ENCODE measurements at regions not wholly inside any gene's neighbourhood (a gene's known extent, or its start where the extent isn't known, plus 50 kb on each side); places are given as distances from the start of the nearest gene placed in this dataset.
"Not testable (repeated sequence)": the region's sequence is repeated elsewhere in the genome, so short reads cannot be mapped to it uniquely, and the experiment has no call there.

GRCh38 chr2:207421671-207422070, 108.1 kb upstream of the CREB1 start:
- H3K27ac Mint-ChIP-seq = no peak overlapping the region
- H3K4me1 Mint-ChIP-seq (ENCODE audit: low read depth) = peaks cover 19% of the 10 kb centered on the region

DNA sequence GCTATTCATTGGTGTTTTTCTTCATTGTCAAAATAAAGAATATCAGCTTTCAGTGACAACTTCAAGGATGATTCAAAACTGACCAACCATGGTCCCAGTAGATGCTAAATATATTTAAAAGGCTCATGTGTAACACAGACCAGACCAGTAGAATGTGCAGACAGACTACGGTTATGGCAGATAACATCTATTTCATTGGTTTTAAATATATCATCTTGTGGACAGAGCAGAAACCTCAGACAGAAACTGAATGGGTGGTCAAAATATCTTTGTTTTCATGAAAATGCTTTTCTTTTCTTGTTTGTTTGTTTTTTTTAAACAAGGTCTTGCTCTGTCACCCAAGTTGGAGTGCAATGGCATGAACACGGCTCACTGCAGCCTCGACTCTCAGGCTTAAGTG, 107.4 kb upstream of the CREB1 start:
- Mint-ChIP-seq H3K27ac (no peak overlapping the region), H3K4me1 (ENCODE audit: low read depth) (peaks cover 19% of the 10 kb centered on the region), H3K27me3 (peaks cover 3% of the 10 kb centered on the region), H3K9me3 (peaks cover 12% of the 10 kb centered on the region), H3K4me3 (no peak overlapping the region), H3K36me3 (ENCODE audit: low read depth) (no peaks in the 10 kb centered on the region)

More at GRCh38 chr2:207421671-207422070, 108.1 kb upstream of the CREB1 start:
- Mint-ChIP-seq H3K36me3 (ENCODE audit: low read depth) (no peaks in the 10 kb centered on the region), H3K27me3 (peaks cover 3% of the 10 kb centered on the region), H3K9me3 (peaks cover 12% of the 10 kb centered on the region), H3K4me3 (no peak overlapping the region)

DNA sequence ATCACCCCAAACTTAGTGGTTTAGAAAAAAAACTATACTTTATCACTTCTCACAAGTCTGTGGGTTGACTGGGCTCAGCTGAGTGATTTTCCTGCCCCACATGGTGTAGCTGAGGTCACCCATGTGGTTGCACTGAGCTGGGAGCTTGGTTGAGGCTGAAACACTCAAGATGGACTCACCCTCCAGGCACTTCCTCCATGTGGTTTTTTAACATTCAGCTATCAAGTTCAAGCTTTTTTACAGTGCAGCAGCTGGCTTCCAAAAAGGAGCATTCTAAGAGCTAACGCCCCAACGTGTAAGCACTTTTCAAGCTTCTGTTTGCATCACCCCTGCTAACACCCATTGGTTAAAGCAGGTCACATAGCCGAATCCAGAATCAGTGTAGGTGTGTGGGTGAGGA, 105.9 kb upstream of the CREB1 start:
- Mint-ChIP-seq H3K27ac (peak overlapping the region; percentile 74), H3K4me3 (peak overlapping the region; percentile 17), H3K27me3 (peaks cover 3% of the 10 kb centered on the region), H3K9me3 (peaks cover 12% of the 10 kb centered on the region), H3K4me1 (ENCODE audit: low read depth) (peaks cover 19% of the 10 kb centered on the region), H3K36me3 (ENCODE audit: low read depth) (no peaks in the 10 kb centered on the region)

DNA sequence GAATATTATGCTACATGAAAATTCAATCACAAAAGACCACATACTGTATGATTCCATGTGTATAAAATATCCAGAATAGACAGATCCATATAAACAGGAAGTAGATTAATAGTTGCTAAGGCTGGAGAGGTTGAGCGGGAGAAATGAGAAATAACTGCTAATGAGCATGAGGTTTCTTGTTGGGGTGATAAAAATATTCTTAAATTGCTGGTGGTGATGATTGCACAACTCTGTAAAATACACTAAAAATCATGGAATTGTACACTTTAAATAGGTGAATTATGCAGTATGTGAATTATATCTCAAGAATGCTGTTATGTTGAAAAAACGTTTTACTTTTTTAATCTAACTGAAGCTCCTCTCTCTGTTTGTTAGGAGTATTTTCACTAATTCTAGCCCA, 101.8 kb upstream of the CREB1 start:
- Mint-ChIP-seq H3K27me3 (no peaks in the 10 kb centered on the region), H3K4me1 (ENCODE audit: low read depth) (peaks cover 16% of the 10 kb centered on the region), H3K9me3 (peaks cover 10% of the 10 kb centered on the region), H3K36me3 (ENCODE audit: low read depth) (no peaks in the 10 kb centered on the region), H3K4me3 (no peak overlapping the region), H3K27ac (no peak overlapping the region)

- H3K9me3 Mint-ChIP-seq = peaks cover 6% of the 10 kb centered on the region
- no peak overlapping the region for H3K4me3 Mint-ChIP-seq
- no peak overlapping the region for H3K27ac Mint-ChIP-seq
- peaks cover 12% of the 10 kb centered on the region for H3K4me1 Mint-ChIP-seq (ENCODE audit: low read depth)
- H3K36me3 Mint-ChIP-seq (ENCODE audit: low read depth) = no peaks in the 10 kb centered on the region
- H3K27me3 Mint-ChIP-seq = no peaks in the 10 kb centered on the region
These were observed 101.2 kb upstream of the CREB1 start for GRCh38 chr2:207428573-207428972.

DNA sequence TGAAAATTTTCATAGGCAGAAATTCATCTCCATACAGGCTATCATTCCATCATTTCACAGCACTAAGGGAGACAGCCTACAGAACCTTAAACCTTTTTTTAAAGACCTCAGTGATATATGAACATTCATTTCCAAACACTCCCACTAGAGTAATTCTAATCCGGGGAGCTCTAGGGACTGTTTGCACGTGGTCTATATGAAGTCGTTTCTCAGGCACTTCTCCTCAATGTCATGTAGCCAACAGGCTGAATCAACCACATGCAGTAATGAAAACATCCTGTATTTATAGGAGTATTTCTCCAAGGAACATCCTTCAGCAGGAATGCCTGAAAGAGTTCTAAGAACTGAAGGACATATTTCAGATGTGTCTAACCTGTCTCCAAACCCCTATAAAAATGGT, 97.3 kb upstream of the CREB1 start:
- Mint-ChIP-seq H3K36me3 (ENCODE audit: low read depth) (no peaks in the 10 kb centered on the region), H3K4me3 (no peak overlapping the region), H3K9me3 (no peaks in the 10 kb centered on the region), H3K27me3 (no peaks in the 10 kb centered on the region), H3K27ac (no peak overlapping the region), H3K4me1 (ENCODE audit: low read depth) (no peaks in the 10 kb centered on the region)

DNA sequence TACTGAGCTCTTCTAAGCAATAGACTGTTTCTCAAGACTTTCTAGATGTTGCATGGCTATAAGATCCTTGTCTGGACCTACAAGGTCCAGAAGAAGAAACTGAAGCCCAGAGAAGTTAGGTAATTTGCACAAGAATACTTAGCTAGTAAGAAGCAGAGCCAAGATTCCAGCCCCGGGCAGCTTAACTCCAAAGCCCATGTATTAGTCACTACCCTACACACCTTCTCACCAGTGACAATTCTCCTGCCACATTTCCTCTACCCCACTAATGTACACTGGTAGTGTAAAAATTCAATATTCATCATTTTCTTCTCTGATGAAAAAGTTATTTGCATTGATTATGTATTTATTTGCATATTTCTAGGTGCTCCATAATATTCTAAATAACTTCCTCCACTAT, 95.5 kb upstream of the CREB1 start:
- H3K27me3 Mint-ChIP-seq = no peaks in the 10 kb centered on the region
- no peaks in the 10 kb centered on the region for H3K36me3 Mint-ChIP-seq (ENCODE audit: low read depth)
- H3K9me3 Mint-ChIP-seq = no peaks in the 10 kb centered on the region
- no peaks in the 10 kb centered on the region for H3K4me1 Mint-ChIP-seq (ENCODE audit: low read depth)
- H3K27ac Mint-ChIP-seq = no peak overlapping the region
- H3K4me3 Mint-ChIP-seq = no peak overlapping the region

GRCh38 chr2:207434899-207435465, 94.8 kb upstream of the CREB1 start:
- no peaks in the 10 kb centered on the region for H3K36me3 Mint-ChIP-seq (ENCODE audit: low read depth)
- no peaks in the 10 kb centered on the region for H3K9me3 Mint-ChIP-seq
- no peak overlapping the region for H3K4me3 Mint-ChIP-seq
- H3K27me3 Mint-ChIP-seq = no peaks in the 10 kb centered on the region
- H3K27ac Mint-ChIP-seq = no peak overlapping the region
- H3K4me1 Mint-ChIP-seq (ENCODE audit: low read depth) = no peaks in the 10 kb centered on the region

DNA sequence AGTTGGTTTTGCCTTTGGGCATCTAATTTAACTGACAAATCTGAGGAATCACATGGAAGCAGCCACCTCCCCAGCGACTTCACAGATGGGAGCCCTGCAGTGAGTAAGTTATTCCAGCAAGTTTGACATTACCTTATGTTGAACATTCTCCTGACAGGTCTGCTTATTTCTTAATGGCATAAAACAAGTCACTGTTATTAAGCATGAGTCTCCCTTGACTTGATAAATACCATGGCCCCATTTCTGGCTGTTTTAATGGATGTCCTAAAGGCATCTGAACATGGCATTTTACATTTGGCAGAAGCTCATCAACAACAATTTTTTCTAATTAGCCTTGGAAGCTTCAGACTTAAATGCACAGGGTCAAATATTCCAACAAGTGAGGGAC, 92.6 kb upstream of the CREB1 start:
- Mint-ChIP-seq H3K9me3 (no peaks in the 10 kb centered on the region), H3K27ac (no peak overlapping the region), H3K27me3 (no peaks in the 10 kb centered on the region), H3K4me3 (no peak overlapping the region), H3K4me1 (ENCODE audit: low read depth) (no peaks in the 10 kb centered on the region), H3K36me3 (ENCODE audit: low read depth) (no peaks in the 10 kb centered on the region)

DNA sequence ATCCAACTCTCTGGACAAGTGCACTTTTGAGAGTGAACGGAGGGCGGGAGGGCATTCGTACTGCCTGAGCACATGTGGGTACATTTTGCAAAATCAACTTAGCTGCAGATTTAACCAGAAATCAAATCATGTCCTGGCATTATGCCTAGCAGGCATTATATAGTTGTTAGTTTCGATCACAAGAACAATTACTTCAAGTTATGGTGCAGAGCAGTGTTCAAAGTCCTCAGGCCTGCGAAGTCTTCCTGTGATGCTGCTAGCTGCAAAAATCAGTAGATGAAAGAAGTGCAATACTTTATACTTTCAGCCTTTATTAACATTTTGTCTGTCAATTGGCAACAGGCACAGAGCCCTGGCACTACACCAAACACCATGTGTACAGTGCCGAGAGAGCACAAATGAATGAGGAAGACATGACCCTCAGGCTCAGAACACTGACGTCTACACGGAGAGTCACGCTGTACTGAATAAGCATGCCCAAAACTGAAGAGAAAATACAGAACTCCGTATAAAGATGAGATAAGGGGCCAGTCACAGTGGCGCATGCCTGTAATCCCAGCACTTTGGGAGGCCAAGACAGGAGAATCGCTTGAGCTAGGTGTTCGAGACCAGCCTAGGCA, 92.1 kb upstream of the CREB1 start:
- Mint-ChIP-seq H3K27me3 (no peaks in the 10 kb centered on the region), H3K4me1 (ENCODE audit: low read depth) (no peaks in the 10 kb centered on the region), H3K4me3 (no peak overlapping the region), H3K9me3 (no peaks in the 10 kb centered on the region), H3K27ac (no peak overlapping the region), H3K36me3 (ENCODE audit: low read depth) (no peaks in the 10 kb centered on the region)

GRCh38 chr2:207438414-207439126, 91.2 kb upstream of the CREB1 start:
- H3K36me3 Mint-ChIP-seq (ENCODE audit: low read depth) = no peaks in the 10 kb centered on the region
- H3K4me1 Mint-ChIP-seq (ENCODE audit: low read depth) = no peaks in the 10 kb centered on the region
- no peak overlapping the region for H3K27ac Mint-ChIP-seq
- H3K4me3 Mint-ChIP-seq = no peak overlapping the region
- no peaks in the 10 kb centered on the region for H3K9me3 Mint-ChIP-seq
- H3K27me3 Mint-ChIP-seq = no peaks in the 10 kb centered on the region

- H3K27me3 Mint-ChIP-seq; H3K27ac Mint-ChIP-seq; H3K9me3 Mint-ChIP-seq; H3K36me3 Mint-ChIP-seq (ENCODE audit: low read depth); H3K4me1 Mint-ChIP-seq (ENCODE audit: low read depth); H3K4me3 Mint-ChIP-seq: not testable (repeated sequence)
These were observed 89.9 kb upstream of the CREB1 start for GRCh38 chr2:207439881-207440280.

GRCh38 chr2:207444756-207445155, 85.0 kb upstream of the CREB1 start:
- H3K9me3 Mint-ChIP-seq = no peaks in the 10 kb centered on the region
- no peaks in the 10 kb centered on the region for H3K4me1 Mint-ChIP-seq (ENCODE audit: low read depth)
- no peak overlapping the region for H3K4me3 Mint-ChIP-seq
- no peaks in the 10 kb centered on the region for H3K27me3 Mint-ChIP-seq
- H3K36me3 Mint-ChIP-seq (ENCODE audit: low read depth) = no peaks in the 10 kb centered on the region
- H3K27ac Mint-ChIP-seq = no peak overlapping the region

GRCh38 chr2:207446653-207447052, 83.1 kb upstream of the CREB1 start:
- no peaks in the 10 kb centered on the region for H3K36me3 Mint-ChIP-seq (ENCODE audit: low read depth)
- H3K9me3 Mint-ChIP-seq = no peaks in the 10 kb centered on the region
- H3K27me3 Mint-ChIP-seq = no peaks in the 10 kb centered on the region
- H3K4me1 Mint-ChIP-seq (ENCODE audit: low read depth) = no peaks in the 10 kb centered on the region
- no peak overlapping the region for H3K27ac Mint-ChIP-seq
- H3K4me3 Mint-ChIP-seq = no peak overlapping the region

DNA sequence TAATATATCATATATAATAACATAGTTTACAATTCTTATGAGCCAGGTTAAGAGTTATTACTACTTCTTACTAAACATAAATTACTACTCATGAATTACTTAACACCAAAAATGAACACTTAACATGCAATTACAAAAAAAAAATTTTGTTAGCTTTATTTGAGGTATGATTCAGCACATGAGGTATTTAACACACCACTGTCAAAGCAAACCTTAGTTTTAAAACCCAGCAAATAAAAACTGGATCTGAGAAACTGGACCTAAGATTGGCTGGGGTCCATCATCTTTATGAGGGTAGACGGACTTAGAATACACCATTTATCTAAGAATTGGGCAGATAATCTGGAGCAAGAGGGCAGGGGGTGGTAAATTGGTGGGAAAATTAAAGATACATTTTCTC, 81.8 kb upstream of the CREB1 start:
- no peaks in the 10 kb centered on the region for H3K4me1 Mint-ChIP-seq (ENCODE audit: low read depth)
- no peaks in the 10 kb centered on the region for H3K9me3 Mint-ChIP-seq
- no peak overlapping the region for H3K27ac Mint-ChIP-seq
- no peaks in the 10 kb centered on the region for H3K27me3 Mint-ChIP-seq
- no peaks in the 10 kb centered on the region for H3K36me3 Mint-ChIP-seq (ENCODE audit: low read depth)
- no peak overlapping the region for H3K4me3 Mint-ChIP-seq

Data from stimulated activated naive CD8-positive, alpha-beta T cell treated with anti-CD3 and anti-CD28 coated beads, Interleukin-15, Interleukin-2, amounts not matched to agents 100 ng/mL and 50 ng/mL, for 24 hours (primary cell).